GM12865 (cell line): ENCODE measurements at regions not wholly inside any gene's neighbourhood (a gene's known extent, or its start where the extent isn't known, plus 50 kb on each side); places are given as distances from the start of the nearest gene placed in this dataset.

Experiments used
- DNase-seq: peaks from one replicate; pipeline ENCODE4 v3.0.0; 2010; ENCODE audit warnings: low read depth
- H3K4me3 ChIP-seq: 2 replicates; pipeline ENCODE4 v1.5.1; 2011; ENCODE audit warnings: mild to moderate bottlenecking, low read depth, low read length, control low read depth
- CTCF ChIP-seq: IDR thresholded peaks from 2 replicates; pipeline ENCODE4 v1.5.1; 2011; ENCODE audit warnings: low read length, control low read depth, low read depth, inconsistent platforms; ENCODE audit not compliant: insufficient read depth; ENCODE audit errors: missing control alignments

GRCh38 chr6:87791982-87792381 lies 89.9 kb upstream of the AKIRIN2 start:
- no peak overlapping the region for H3K4me3 ChIP-seq
- no peak for TF ChIP-seq CTCF
- no peak for DNase-seq

- no peak overlapping the region for H3K4me3 ChIP-seq
- no peak for TF ChIP-seq CTCF
- no peak for DNase-seq
These were observed 89.5 kb upstream of the AKIRIN2 start for GRCh38 chr6:87791485-87791884.

GRCh38 chr6:87791029-87791428 lies 89.0 kb upstream of the AKIRIN2 start:
- no peak for TF ChIP-seq CTCF
- no peak overlapping the region for H3K4me3 ChIP-seq
- DNase-seq, result no peak

- DNase-seq, result no peak
- no peak overlapping the region for H3K4me3 ChIP-seq
- no peak for TF ChIP-seq CTCF
These were observed 87.9 kb upstream of the AKIRIN2 start for GRCh38 chr6:87789900-87790290.

- DNase-seq, result no peak
- H3K4me3 ChIP-seq, result no peak overlapping the region
- TF ChIP-seq CTCF, result no peak
These were observed 87.3 kb upstream of the AKIRIN2 start for GRCh38 chr6:87789198-87789899.

- DNase-seq, result no peak
- no peak for TF ChIP-seq CTCF
- H3K4me3 ChIP-seq, result no peak overlapping the region
These were observed 86.1 kb upstream of the AKIRIN2 start for GRCh38 chr6:87788141-87788540.

GRCh38 chr6:87785229-87785862 lies 83.3 kb upstream of the AKIRIN2 start:
- no peak for DNase-seq
- no peak overlapping the region for H3K4me3 ChIP-seq
- TF ChIP-seq CTCF, result no peak
